Ishikawa (cell line): ENCODE measurements at regions not wholly inside any gene's neighbourhood (a gene's known extent, or its start where the extent isn't known, plus 50 kb on each side); places are given as distances from the start of the nearest gene placed in this dataset.

Source experiments
- CEBPB ChIP-seq: IDR thresholded peaks from 2 replicates; pipeline ENCODE4 v1.6.1; 2012
- CREB1 ChIP-seq: IDR thresholded peaks from 2 replicates; pipeline ENCODE4 v1.6.1; 2012; ENCODE audit warnings: low read depth
- EGR1 ChIP-seq: IDR thresholded peaks from 2 replicates; pipeline ENCODE4 v1.6.1; 2012
- EP300 ChIP-seq: IDR thresholded peaks from 2 replicates; pipeline ENCODE4 v1.6.1; 2012; ENCODE audit warnings: borderline replicate concordance
- FOXM1 ChIP-seq: IDR thresholded peaks from 2 replicates; pipeline ENCODE4 v1.6.1; 2012; ENCODE audit warnings: low read depth, borderline replicate concordance
- MAX ChIP-seq: IDR thresholded peaks from 2 replicates; pipeline ENCODE4 v1.6.1; 2012
- NFIC ChIP-seq: IDR thresholded peaks from 2 replicates; pipeline ENCODE4 v1.6.1; 2012
- RAD21 ChIP-seq: IDR thresholded peaks from 2 replicates; pipeline ENCODE4 v1.6.1; 2012; ENCODE audit warnings: low read depth
- REST ChIP-seq: IDR thresholded peaks from 2 replicates; pipeline ENCODE4 v1.6.1; 2012; ENCODE audit warnings: low read depth, mild to moderate bottlenecking
- TAF1 ChIP-seq: IDR thresholded peaks from 2 replicates; pipeline ENCODE4 v1.6.1; 2012; ENCODE audit warnings: low read depth, mild to moderate bottlenecking
- TCF12 ChIP-seq: IDR thresholded peaks from 2 replicates; pipeline ENCODE4 v1.6.1; 2012; ENCODE audit warnings: low read depth
- TEAD4 ChIP-seq: IDR thresholded peaks from 2 replicates; pipeline ENCODE4 v1.6.1; 2012
- USF1 ChIP-seq: IDR thresholded peaks from 2 replicates; pipeline ENCODE4 v1.6.1; 2012
- YY1 ChIP-seq: IDR thresholded peaks from 2 replicates; pipeline ENCODE4 v1.6.1; 2012; ENCODE audit warnings: low read depth
- ZBTB7A ChIP-seq: IDR thresholded peaks from 2 replicates; pipeline ENCODE4 v1.6.1; 2012; ENCODE audit warnings: low read depth

- TF ChIP-seq CREB1 (no peak), FOXM1 (no peak), USF1 (no peak), ZBTB7A (no peak), MAX (no peak), NFIC (no peak), REST (no peak), YY1 (no peak), EP300 (no peak), CEBPB (no peak), RAD21 (no peak), TEAD4 (no peak), TAF1 (no peak), TCF12 (no peak), EGR1 (no peak)
These were observed 226.3 kb downstream of the AHR start for GRCh38 chr7:17524746-17525145.

GRCh38 chr7:17526621-17527020 lies 228.2 kb downstream of the AHR start:
- TF ChIP-seq RAD21 = no peak
- no peak for TF ChIP-seq TCF12
- no peak for TF ChIP-seq EGR1
- TF ChIP-seq TAF1 = no peak
- TF ChIP-seq ZBTB7A = no peak
- TF ChIP-seq FOXM1 = no peak
- TF ChIP-seq CREB1 = no peak
- no peak for TF ChIP-seq EP300
- TF ChIP-seq NFIC = no peak
- TF ChIP-seq REST = no peak
- TF ChIP-seq MAX = no peak
- TF ChIP-seq YY1 = no peak
- no peak for TF ChIP-seq CEBPB
- TF ChIP-seq TEAD4 = no peak
- TF ChIP-seq USF1 = no peak

- TF ChIP-seq EP300 (no peak), CREB1 (no peak), FOXM1 (no peak), USF1 (no peak), REST (no peak), YY1 (no peak), TAF1 (no peak), RAD21 (no peak), EGR1 (no peak), CEBPB (no peak), NFIC (no peak), TCF12 (no peak), MAX (no peak), TEAD4 (no peak), ZBTB7A (no peak)
These were observed 230.2 kb downstream of the AHR start for GRCh38 chr7:17528636-17529035.

GRCh38 chr7:17530244-17530643 lies 231.8 kb downstream of the AHR start:
- no peak for TF ChIP-seq REST
- TF ChIP-seq CEBPB = no peak
- no peak for TF ChIP-seq YY1
- TF ChIP-seq ZBTB7A = no peak
- no peak for TF ChIP-seq FOXM1
- no peak for TF ChIP-seq EP300
- TF ChIP-seq NFIC = no peak
- no peak for TF ChIP-seq TAF1
- no peak for TF ChIP-seq RAD21
- TF ChIP-seq TEAD4 = no peak
- TF ChIP-seq TCF12 = no peak
- TF ChIP-seq CREB1 = no peak
- TF ChIP-seq USF1 = no peak
- TF ChIP-seq EGR1 = no peak
- TF ChIP-seq MAX = no peak
